GM21737 (cell line): ENCODE measurements at regions not wholly inside any gene's neighbourhood (a gene's known extent, or its start where the extent isn't known, plus 50 kb on each side); places are given as distances from the start of the nearest gene placed in this dataset.

Experiments
- ATAC-seq: cut with Tn5 transposase; IDR thresholded peaks from one replicate; pipeline ENCODE4 v1.9.1; 2021; ENCODE audit warnings: mild to moderate bottlenecking, moderate library complexity; ENCODE audit not compliant: unreplicated experiment

- no peak for ATAC-seq
Measured at GRCh38 chr14:51307551-51307950, 67.5 kb downstream of the TMX1 start.

- ATAC-seq: no peak
Measured at GRCh38 chr14:51308866-51309265, 68.8 kb downstream of the TMX1 start.

GRCh38 chr14:51310505-51310944 is 70.5 kb downstream of the TMX1 start:
- no peak for ATAC-seq

GRCh38 chr14:51314321-51315015 is 74.4 kb downstream of the TMX1 start:
- ATAC-seq: no peak

GRCh38 chr14:51317373-51317772 is 77.3 kb downstream of the TMX1 start:
- no peak for ATAC-seq

GRCh38 chr14:51318813-51319597 is 79.0 kb downstream of the TMX1 start:
- no peak for ATAC-seq

- ATAC-seq: no peak
Measured at GRCh38 chr14:51321036-51321435, 81.0 kb downstream of the TMX1 start.

- no peak for ATAC-seq
Measured at GRCh38 chr14:51323492-51323891, 83.4 kb downstream of the TMX1 start.

- no peak for ATAC-seq
Measured at GRCh38 chr14:51327376-51327775, 87.3 kb downstream of the TMX1 start.

GRCh38 chr14:51328064-51328771 is 88.2 kb downstream of the TMX1 start:
- no peak for ATAC-seq

GRCh38 chr14:51328772-51329353 is 88.8 kb downstream of the TMX1 start:
- no peak for ATAC-seq

GRCh38 chr14:51331486-51332367 is 91.7 kb downstream of the TMX1 start:
- no peak for ATAC-seq

GRCh38 chr14:51333299-51333698 is 93.3 kb downstream of the TMX1 start:
- no peak for ATAC-seq

- ATAC-seq: no peak
Measured at GRCh38 chr14:51333901-51334521, 94.0 kb downstream of the TMX1 start.

GRCh38 chr14:51334566-51334965 is 94.5 kb downstream of the TMX1 start:
- ATAC-seq: no peak

- ATAC-seq: no peak
Measured at GRCh38 chr14:51335531-51335930, 95.5 kb downstream of the TMX1 start.

GRCh38 chr14:51335961-51336723 is 96.1 kb downstream of the TMX1 start:
- ATAC-seq: no peak

- no peak for ATAC-seq
Measured at GRCh38 chr14:51336734-51337133, 96.7 kb downstream of the TMX1 start.

- no peak for ATAC-seq
Measured at GRCh38 chr14:51337520-51337919, 97.5 kb downstream of the TMX1 start.
